GM12878 (cell line): ENCODE measurements at regions not wholly inside any gene's neighbourhood (a gene's known extent, or its start where the extent isn't known, plus 50 kb on each side); places are given as distances from the start of the nearest gene placed in this dataset.

Experiments used
- ATAC-seq: fragments of 200-7000 bp; cut with Tn5 transposase; 3 replicates; pipeline ENCODE4 v1.9.1; 2020; ENCODE audit warnings: mild to moderate bottlenecking, moderate library complexity
- BruUV-seq: library from RNA; stranded (reverse); fragments of 400-500 nt; replicated peaks from 2 replicates; lab custom pipeline; 2021; lab: Mats Ljungman, UMichigan
- CTCF ChIA-PET: fragments of 300-600 bp; sonication (Branson Sonifier 250); formaldehyde crosslinking; extraction: SDS; loops from one replicate; lab custom pipeline; 2021; ENCODE audit warnings: inconsistent platforms; lab: Yijun Ruan, JAX
- POLR2A ChIA-PET: fragments of 350-600 bp; formaldehyde crosslinking; extraction: SDS; loops from one replicate; lab custom pipeline; 2021; ENCODE audit warnings: inconsistent platforms; lab: Charles Lee
- RAD21 ChIA-PET: fragments of 300-600 bp; sonication (Branson Sonifier 250); formaldehyde crosslinking; loops from one replicate; lab custom pipeline; 2023; ENCODE audit warnings: antibody characterized with exemption; ENCODE audit not compliant: unreplicated experiment; lab: Charles Lee
- SMC1A ChIA-PET: fragments of 300-600 bp; sonication (Branson Sonifier 250); formaldehyde crosslinking; loops from one replicate; lab custom pipeline; 2023; ENCODE audit not compliant: unreplicated experiment, uncharacterized antibody; lab: Charles Lee
- DNase-seq: peaks from one replicate; pipeline ENCODE4 v3.0.0-alpha.2; 2011; ENCODE audit warnings: low read depth, low spot score
- FAIRE-seq: peaks from 3 replicates; lab custom pipeline; 2011; peaks lifted over from hg19 to GRCh38; lab: Jason Lieb, UNC
- H2AFZ ChIP-seq: 2 replicates; pipeline ENCODE4 v1.6.0; 2011; ENCODE audit warnings: low read depth, low read length, control low read depth; ENCODE audit not compliant: control insufficient read depth
- H3K27ac ChIP-seq: 2 replicates; pipeline ENCODE4 v1.5.1; 2011; ENCODE audit warnings: control low read depth; ENCODE audit not compliant: control insufficient read depth, insufficient read depth
- H3K27me3 ChIP-seq, 2 experiments: replicated peaks in 1 of 2; 2 replicates each; pipeline versions ENCODE4 v1.6.0 to v1.6.1; 2011; ENCODE audit warnings: low read length in 1 of 2; ENCODE audit not compliant: control insufficient read depth in 2 of 2, insufficient read depth in 2 of 2
- H3K36me3 ChIP-seq, 2 experiments: 2 replicates each; pipeline ENCODE4 v1.5.1; 2011; ENCODE audit warnings: low read length in 1 of 2; ENCODE audit not compliant: control insufficient read depth in 2 of 2, insufficient read depth in 2 of 2
- H3K4me1 ChIP-seq: 2 replicates; pipeline ENCODE4 v1.6.1; 2011; ENCODE audit warnings: mild to moderate bottlenecking, low read length, moderate library complexity, mixed read lengths; ENCODE audit not compliant: control insufficient read depth, insufficient read depth
- H3K4me2 ChIP-seq: 2 replicates; pipeline ENCODE4 v1.6.0; 2011; ENCODE audit warnings: control low read depth; ENCODE audit not compliant: control insufficient read depth, insufficient read depth
- H3K4me3 ChIP-seq: fragments of 200-600 bp; sonication (generic); 2 replicates; pipeline ENCODE4 v1.5.1; 2016
- H3K79me2 ChIP-seq: 2 replicates; pipeline ENCODE4 v1.6.0; 2011; ENCODE audit warnings: low read length; ENCODE audit not compliant: control insufficient read depth, insufficient read depth
- H3K9ac ChIP-seq: 2 replicates; pipeline ENCODE4 v1.8.0; 2011; ENCODE audit warnings: low read length, control low read depth, mixed read lengths; ENCODE audit not compliant: control insufficient read depth, insufficient read depth
- H3K9me3 ChIP-seq: replicated peaks from 3 replicates; pipeline ENCODE4 v1.5.1; 2011; ENCODE audit warnings: mild to moderate bottlenecking, low read length; ENCODE audit not compliant: control insufficient read depth, insufficient read depth
- H4K20me1 ChIP-seq: 2 replicates; pipeline ENCODE4 v1.6.0; 2011; ENCODE audit not compliant: control insufficient read depth, insufficient read depth
- ASH2L ChIP-seq: fragments of 300-600, 200-600 bp; sonication (generic); IDR thresholded peaks from 2 replicates; pipeline ENCODE4 v1.6.1; 2017; ENCODE audit warnings: low read depth, mild to moderate bottlenecking, borderline replicate concordance
- ATF3 ChIP-seq: IDR thresholded peaks from 2 replicates; pipeline ENCODE4 v1.6.1; 2011; ENCODE audit warnings: low read depth, mild to moderate bottlenecking, low read length, moderate library complexity, borderline replicate concordance; ENCODE audit errors: extremely low read depth
- ATF7 ChIP-seq: fragments of 450-650 bp; IDR thresholded peaks from 2 replicates; pipeline ENCODE4 v1.6.1; 2016; ENCODE audit warnings: low read depth, mild to moderate bottlenecking
- CBX3 ChIP-seq: fragments of 200-600 bp; sonication (generic); IDR thresholded peaks from 2 replicates; pipeline ENCODE4 v1.6.1; 2016; ENCODE audit warnings: low read depth, borderline replicate concordance
- CEBPB ChIP-seq, 2 experiments: fragments of 150-350 bp in 1 of 2; IDR thresholded peaks; 2 replicates each; pipeline ENCODE4 v1.6.1; 2012 to 2014; ENCODE audit warnings: low read depth in 2 of 2, low read length in 2 of 2, borderline replicate concordance in 1 of 2, inconsistent platforms in 1 of 2
- HCFC1 ChIP-seq: fragments of 150-350 bp; IDR thresholded peaks from 2 replicates; pipeline ENCODE4 v1.6.1; 2014; ENCODE audit warnings: low read length
- MEF2A ChIP-seq: IDR thresholded peaks from 2 replicates; pipeline ENCODE4 v1.6.1; 2011; ENCODE audit warnings: low read depth, mild to moderate bottlenecking, low read length, moderate library complexity; ENCODE audit not compliant: insufficient read depth
- MEF2B ChIP-seq: fragments of 450-650 bp; IDR thresholded peaks from 2 replicates; pipeline ENCODE4 v1.6.1; 2018; ENCODE audit warnings: mild to moderate bottlenecking, moderate library complexity; ENCODE audit not compliant: partially characterized antibody, poor library complexity, severe bottlenecking
- PML ChIP-seq: IDR thresholded peaks from 2 replicates; pipeline ENCODE4 v1.6.1; 2012; ENCODE audit warnings: low read length, inconsistent platforms
- SUPT20H ChIP-seq: IDR thresholded peaks from 2 replicates; pipeline ENCODE4 v1.6.1; 2011; ENCODE audit warnings: low read depth, mild to moderate bottlenecking, low read length, moderate library complexity, borderline replicate concordance; ENCODE audit not compliant: control insufficient read depth
- TBL1XR1 ChIP-seq: IDR thresholded peaks from 2 replicates; pipeline ENCODE4 v1.6.1; 2012; ENCODE audit warnings: low read depth, low read length, improper control_type of control experiment
- USF2 ChIP-seq: IDR thresholded peaks from 2 replicates; pipeline ENCODE4 v1.6.1; 2011; ENCODE audit warnings: low read depth, low read length, improper control_type of control experiment, borderline replicate concordance
- WGBS: methylation state at CpG from one replicate; pipeline ENCODE4 v1.1.6; 2016; ENCODE audit warnings: low lambda C conversion rate; ENCODE audit not compliant: insufficient replicate concordance, insufficient coverage; ENCODE audit errors: missing lambda C conversion rate; 5-methylcytosine and 5-hydroxymethylcytosine counted together
- in situ Hi-C: fragments of 300-500 bp; cut with MboI; formaldehyde crosslinking; loops from 9 replicates; pipeline ENCODE4 v1.14.3; 2018; ENCODE audit warnings: mixed read lengths
- intact Hi-C: fragments of 100-400 bp; cut with micrococcal nuclease; formaldehyde crosslinking; loops from one replicate; pipeline ENCODE4 v1.14.2; 2022; ENCODE audit not compliant: unreplicated experiment

- no peak overlapping the region for H3K4me2 ChIP-seq
- BruUV-seq: no TSS peak
- POLR2A ChIA-PET: no interaction called here
- no peak for TF ChIP-seq PML
- no peak for TF ChIP-seq ASH2L
- no peak for TF ChIP-seq HCFC1
- no peak for TF ChIP-seq TBL1XR1
- TF ChIP-seq ATF3: no peak
- no peak for TF ChIP-seq MEF2B
- no peak for TF ChIP-seq SUPT20H
- no peak for TF ChIP-seq USF2
- TF ChIP-seq ATF7: no peak
- no peak for TF ChIP-seq CEBPB (IDR thresholded peaks at IDR 0.05; ENCODE audit: borderline replicate concordance in 1 of 2, low read depth in 2 of 2, low read length in 2 of 2)
- no peak for TF ChIP-seq CBX3
- TF ChIP-seq MEF2A: no peak
- H3K9ac ChIP-seq: no peak overlapping the region
- ATAC-seq: no peak
- H3K4me1 ChIP-seq: no peaks in the 10 kb centered on the region
- no peak for DNase-seq
- H3K27me3 ChIP-seq: peaks cover 0 to 2% of the 10 kb centered on the region in 2 experiments; a peak in 2 of 4 replicates
- WGBS: 40% methylated on average over 15 of the region's 16 CpGs
- H2AFZ ChIP-seq: no peak overlapping the region
- H3K27ac ChIP-seq: no peak overlapping the region
- no peak overlapping the region for H3K4me3 ChIP-seq
- intact Hi-C loops: no loop called here
- RAD21 ChIA-PET: no interaction called here
- no peaks in the 10 kb centered on the region for H3K9me3 ChIP-seq
- no peaks in the 10 kb centered on the region for H3K36me3 ChIP-seq
- FAIRE-seq: no peak
- CTCF ChIA-PET: no interaction called here
- SMC1A ChIA-PET: no interaction called here
- in situ Hi-C loops: no loop called here
- no peaks in the 10 kb centered on the region for H4K20me1 ChIP-seq
- H3K79me2 ChIP-seq: no peaks in the 10 kb centered on the region
Measured at GRCh38 chr2:236715491-236715961, 145.9 kb downstream of the ACKR3 start.
